Esophagus squamous epithelium (tissue), 4 donors: ENCODE measurements at regions not wholly inside any gene's neighbourhood (a gene's known extent, or its start where the extent isn't known, plus 50 kb on each side); places are given as distances from the start of the nearest gene placed in this dataset.

Experiments used
- POLR2A ChIP-seq, 4 donors: fragments of 450-650 bp; IDR thresholded peaks; one replicate each; pipeline ENCODE4 v1.6.1; 2017; ENCODE audit warnings: antibody characterized with exemption in 4 of 4, mild to moderate bottlenecking in 4 of 4, moderate library complexity in 3 of 4
- TF ChIP-seq, protein P1 (sequence below), 6 experiments: fragments of 450-650 bp in 4 of 6; fragments of 200-600 bp in 2 of 6; sonication (generic) in 2 of 6; IDR thresholded peaks; one replicate each; pipeline ENCODE4 v1.5.1; 2016 to 2019; ENCODE audit warnings: antibody characterized with exemption in 6 of 6, mild to moderate bottlenecking in 4 of 6, moderate library complexity in 4 of 6

DNA sequence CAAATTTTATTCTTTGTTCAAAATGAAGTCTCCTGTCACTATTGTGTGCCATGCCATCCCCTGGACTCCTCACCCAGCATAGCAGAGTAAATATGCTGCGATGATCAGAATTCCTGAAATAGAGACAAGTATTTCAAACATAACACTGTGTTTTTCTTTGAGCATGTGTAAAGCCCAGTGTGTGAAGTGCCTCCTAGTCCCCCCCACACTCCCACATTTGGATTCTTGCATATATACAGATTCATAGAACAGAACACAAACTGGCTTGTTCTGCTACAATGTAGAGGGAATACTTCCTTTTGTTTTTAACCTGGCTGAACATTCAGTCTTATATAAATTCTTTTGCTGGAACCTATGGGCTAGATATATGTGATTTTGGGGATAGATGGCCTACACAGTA is 84.9 kb downstream of the NUDT12 start:
- TF ChIP-seq, protein P1, sequence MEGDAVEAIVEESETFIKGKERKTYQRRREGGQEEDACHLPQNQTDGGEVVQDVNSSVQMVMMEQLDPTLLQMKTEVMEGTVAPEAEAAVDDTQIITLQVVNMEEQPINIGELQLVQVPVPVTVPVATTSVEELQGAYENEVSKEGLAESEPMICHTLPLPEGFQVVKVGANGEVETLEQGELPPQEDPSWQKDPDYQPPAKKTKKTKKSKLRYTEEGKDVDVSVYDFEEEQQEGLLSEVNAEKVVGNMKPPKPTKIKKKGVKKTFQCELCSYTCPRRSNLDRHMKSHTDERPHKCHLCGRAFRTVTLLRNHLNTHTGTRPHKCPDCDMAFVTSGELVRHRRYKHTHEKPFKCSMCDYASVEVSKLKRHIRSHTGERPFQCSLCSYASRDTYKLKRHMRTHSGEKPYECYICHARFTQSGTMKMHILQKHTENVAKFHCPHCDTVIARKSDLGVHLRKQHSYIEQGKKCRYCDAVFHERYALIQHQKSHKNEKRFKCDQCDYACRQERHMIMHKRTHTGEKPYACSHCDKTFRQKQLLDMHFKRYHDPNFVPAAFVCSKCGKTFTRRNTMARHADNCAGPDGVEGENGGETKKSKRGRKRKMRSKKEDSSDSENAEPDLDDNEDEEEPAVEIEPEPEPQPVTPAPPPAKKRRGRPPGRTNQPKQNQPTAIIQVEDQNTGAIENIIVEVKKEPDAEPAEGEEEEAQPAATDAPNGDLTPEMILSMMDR (IDR thresholded peaks at IDR 0.05) = no peak
- no peak for TF ChIP-seq POLR2A (IDR thresholded peaks at IDR 0.05)
